HFFc6 (cell line): ENCODE measurements at regions not wholly inside any gene's neighbourhood (a gene's known extent, or its start where the extent isn't known, plus 50 kb on each side); places are given as distances from the start of the nearest gene placed in this dataset.
"Not testable (repeated sequence)": the region's sequence is repeated elsewhere in the genome, so short reads cannot be mapped to it uniquely, and the experiment has no call there.

ENCODE experiments used
- DNase-seq: peaks from one replicate; pipeline ENCODE4 v3.0.0-alpha.2; 2018
- H3K27ac Mint-ChIP-seq: 2 replicates; pipeline ENCODE4 v1.8.0; 2020; ENCODE audit warnings: mild to moderate bottlenecking, mixed read lengths
- H3K27me3 Mint-ChIP-seq: 2 replicates; pipeline ENCODE4 v1.8.0; 2021; ENCODE audit warnings: mild to moderate bottlenecking, moderate library complexity, mixed read lengths; ENCODE audit not compliant: insufficient read depth
- H3K36me3 Mint-ChIP-seq: 2 replicates; pipeline ENCODE4 v1.8.0; 2021; ENCODE audit warnings: low read depth, mixed read lengths
- H3K4me1 Mint-ChIP-seq: 2 replicates; pipeline ENCODE4 v1.8.0; 2020; ENCODE audit warnings: low read depth, mixed read lengths
- H3K4me3 Mint-ChIP-seq: 2 replicates; pipeline ENCODE4 v1.8.0; 2020; ENCODE audit warnings: mild to moderate bottlenecking, moderate library complexity, mixed read lengths
- H3K9me3 Mint-ChIP-seq: 2 replicates; pipeline ENCODE4 v1.8.0; 2020; ENCODE audit warnings: mild to moderate bottlenecking, mixed read lengths
- CTCF ChIP-seq: fragments of 200-600 bp; sonication (generic); IDR thresholded peaks from 2 replicates; pipeline ENCODE4 v1.5.0; 2021; ENCODE audit warnings: antibody characterized with exemption, mild to moderate bottlenecking

DNA sequence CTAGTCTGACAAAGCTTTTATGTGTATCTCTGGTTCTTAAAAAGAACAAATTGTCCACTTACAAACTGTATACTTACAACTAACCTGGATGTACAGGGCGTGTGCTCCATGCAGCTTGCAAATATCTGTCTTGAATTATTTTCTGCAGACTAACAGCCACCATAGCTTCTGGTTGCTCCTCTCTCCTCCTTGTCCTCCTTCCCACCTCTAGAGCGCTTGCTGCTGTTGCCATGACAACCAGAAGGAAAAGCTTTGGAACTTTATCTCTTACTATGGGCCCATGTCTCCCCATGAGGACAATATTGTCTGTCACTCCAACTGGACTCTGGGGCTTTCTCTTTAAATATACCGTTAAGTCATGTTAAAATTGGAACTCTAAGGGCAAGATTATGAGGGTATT is 71.5 kb upstream of the DHX40 start:
- H3K27ac Mint-ChIP-seq, result no peak overlapping the region

GRCh38 chr17:59494757-59495368 is 70.5 kb upstream of the DHX40 start:
- Mint-ChIP-seq H3K4me1 (peaks cover 5% of the 10 kb centered on the region; the same call in 1 of the 2 replicates), H3K9me3 (no peaks in the 10 kb centered on the region), H3K4me3 (no peak overlapping the region), H3K27me3 (peaks cover 26% of the 10 kb centered on the region), H3K27ac (no peak overlapping the region), H3K36me3 (no peaks in the 10 kb centered on the region)
- no peak for TF ChIP-seq CTCF
- DNase-seq, result no peak

More for the DNA sequence above, 71.5 kb upstream of the DHX40 start:
- no peak for DNase-seq
- Mint-ChIP-seq H3K4me3 (no peak overlapping the region), H3K9me3 (no peaks in the 10 kb centered on the region), H3K36me3 (no peaks in the 10 kb centered on the region), H3K4me1 (peaks cover 5% of the 10 kb centered on the region; the same call in 1 of the 2 replicates), H3K27me3 (peaks cover 26% of the 10 kb centered on the region)
- TF ChIP-seq CTCF, result no peak

GRCh38 chr17:59496178-59496577 is 69.2 kb upstream of the DHX40 start:
- Mint-ChIP-seq H3K36me3 (no peaks in the 10 kb centered on the region), H3K27ac (no peak overlapping the region), H3K4me1 (peaks cover 5% of the 10 kb centered on the region; the same call in 1 of the 2 replicates), H3K4me3 (no peak overlapping the region), H3K27me3 (peaks cover 28% of the 10 kb centered on the region), H3K9me3 (no peaks in the 10 kb centered on the region)
- TF ChIP-seq CTCF, result no peak
- DNase-seq, result no peak

DNA sequence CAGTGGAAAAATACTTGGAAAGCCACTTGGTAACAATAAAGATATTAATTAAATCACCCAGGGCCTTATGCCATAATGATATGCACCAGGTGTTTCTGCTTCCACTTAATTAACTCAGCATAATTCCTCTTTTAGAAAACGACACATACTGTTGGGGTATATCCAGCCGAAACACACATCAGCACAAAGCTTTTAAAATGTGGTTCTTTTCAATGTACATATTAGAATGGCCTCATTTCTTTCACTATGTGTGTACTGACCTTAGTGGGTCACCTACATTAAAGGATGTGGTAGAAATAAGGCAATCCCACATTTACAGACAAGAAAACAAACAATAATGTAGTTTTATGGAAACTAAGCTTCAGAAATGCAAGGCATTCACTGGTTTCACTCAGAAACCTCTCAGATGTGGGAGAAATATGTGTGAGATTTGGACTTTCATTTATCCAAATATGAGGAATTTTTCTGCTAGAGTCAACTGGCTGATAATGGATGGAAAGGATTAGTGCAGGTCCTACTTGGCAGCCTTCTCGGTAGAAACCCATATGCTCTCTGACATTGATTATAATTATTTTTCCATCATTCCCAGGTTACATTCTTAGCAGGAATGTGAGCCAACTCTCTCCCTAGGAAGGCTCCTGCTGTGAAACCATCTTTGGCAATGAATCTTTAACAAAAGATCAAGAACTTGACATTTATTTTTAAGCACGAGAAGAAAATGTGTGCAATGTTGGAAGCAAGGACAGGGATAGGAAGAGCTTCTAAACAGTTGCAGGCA is 66.7 kb upstream of the DHX40 start:
- no peak overlapping the region for H3K27ac Mint-ChIP-seq
- no peak for DNase-seq

DNA sequence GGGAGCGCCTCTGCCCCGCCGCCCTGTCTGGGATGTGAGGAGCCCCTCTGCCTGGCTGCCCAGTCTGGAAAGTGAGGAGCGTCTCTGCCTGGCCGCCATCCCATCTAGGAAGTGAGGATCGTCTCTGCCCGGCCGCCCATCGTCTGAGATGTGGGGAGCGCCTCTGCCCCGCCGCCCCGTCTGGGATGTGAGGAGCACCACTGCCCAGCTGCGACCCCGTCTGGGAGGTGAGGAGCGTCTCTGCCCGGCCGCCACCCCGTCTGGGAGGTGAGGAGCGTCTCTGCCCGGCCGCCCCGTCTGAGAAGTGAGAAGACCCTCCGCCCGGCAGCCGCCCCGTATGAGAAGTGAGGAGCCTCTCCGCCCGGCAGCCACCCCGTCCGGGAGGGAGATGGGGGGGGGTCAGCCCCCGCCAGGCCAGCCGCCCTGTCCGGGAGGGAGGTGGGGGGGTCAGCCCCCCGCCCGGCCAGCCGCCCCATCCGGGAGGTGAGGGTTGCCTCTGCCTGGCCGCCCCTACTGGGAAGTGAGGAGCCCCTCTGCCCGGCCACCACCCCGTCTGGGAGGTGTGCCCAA is 65.2 kb upstream of the DHX40 start:
- H3K27ac Mint-ChIP-seq, H3K36me3 Mint-ChIP-seq, DNase-seq: not testable (repeated sequence)

More for the DNA sequence above, 66.7 kb upstream of the DHX40 start:
- H3K36me3 Mint-ChIP-seq, result no peaks in the 10 kb centered on the region
- TF ChIP-seq CTCF, result no peak
- H3K27me3 Mint-ChIP-seq, result peaks cover 34% of the 10 kb centered on the region
- H3K4me3 Mint-ChIP-seq, result no peak overlapping the region
- no peaks in the 10 kb centered on the region for H3K4me1 Mint-ChIP-seq
- H3K9me3 Mint-ChIP-seq, result no peaks in the 10 kb centered on the region

DNA sequence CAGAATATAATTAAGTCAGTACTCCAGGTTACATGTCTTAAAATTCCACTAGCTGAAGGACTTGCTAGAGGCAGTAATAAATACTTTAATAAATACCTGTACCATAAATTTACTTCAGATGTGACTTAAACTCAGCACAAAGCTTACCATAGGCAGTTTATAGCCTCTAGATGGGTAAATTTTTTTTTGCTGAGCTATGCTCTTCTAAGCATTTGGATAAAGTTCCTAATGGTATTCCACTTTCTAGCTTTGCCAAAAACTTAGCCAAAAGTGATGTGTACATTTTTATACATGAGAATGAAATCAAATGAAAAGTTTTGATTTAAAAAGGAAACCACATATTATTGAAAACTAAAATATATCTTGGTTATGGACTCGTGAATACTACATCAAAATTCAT is 63.7 kb upstream of the DHX40 start:
- H3K27me3 Mint-ChIP-seq, result peaks cover 20% of the 10 kb centered on the region
- H3K36me3 Mint-ChIP-seq, result no peaks in the 10 kb centered on the region
- no peaks in the 10 kb centered on the region for H3K9me3 Mint-ChIP-seq
- H3K27ac Mint-ChIP-seq, result no peak overlapping the region
- no peak for TF ChIP-seq CTCF
- DNase-seq, result no peak
- no peak overlapping the region for H3K4me3 Mint-ChIP-seq
- no peaks in the 10 kb centered on the region for H3K4me1 Mint-ChIP-seq

More for the DNA sequence above, 65.2 kb upstream of the DHX40 start:
- not testable (repeated sequence) for H3K4me1 Mint-ChIP-seq, H3K9me3 Mint-ChIP-seq, H3K4me3 Mint-ChIP-seq
- peaks cover 24% of the 10 kb centered on the region for H3K27me3 Mint-ChIP-seq
